ENCODE measurements at regions not wholly inside any gene's neighbourhood (a gene's known extent, or its start where the extent isn't known, plus 50 kb on each side); places are given as distances from the start of the nearest gene placed in this dataset.

- no peak for TF ChIP-seq CTCF (IDR thresholded peaks at IDR 0.05; ENCODE audit: insufficient read depth, low read length)
- TF ChIP-seq POLR2AphosphoS5 (IDR thresholded peaks at IDR 0.05; ENCODE audit: low read depth), result no peak
- no peak for TF ChIP-seq GABPA (IDR thresholded peaks at IDR 0.05; ENCODE audit: low read depth)
- no peak for TF ChIP-seq REST (IDR thresholded peaks at IDR 0.05; ENCODE audit: insufficient replicate concordance, low read depth)
- TF ChIP-seq SPI1 (IDR thresholded peaks at IDR 0.05; ENCODE audit: borderline replicate concordance, low read depth), result no peak
These were observed 619.0 kb upstream of the GOLIM4 start for GRCh38 chr3:168714609-168715240.

All from HL-60 (cell line).